NCI-H748 (cell line): ENCODE measurements at regions not wholly inside any gene's neighbourhood (a gene's known extent, or its start where the extent isn't known, plus 50 kb on each side); places are given as distances from the start of the nearest gene placed in this dataset.

ENCODE experiments used
- DNase-seq: peaks from one replicate; lab custom pipeline; 2025; ENCODE audit not compliant: unreplicated experiment; lab: John Stamatoyannopoulos, UW

DNA sequence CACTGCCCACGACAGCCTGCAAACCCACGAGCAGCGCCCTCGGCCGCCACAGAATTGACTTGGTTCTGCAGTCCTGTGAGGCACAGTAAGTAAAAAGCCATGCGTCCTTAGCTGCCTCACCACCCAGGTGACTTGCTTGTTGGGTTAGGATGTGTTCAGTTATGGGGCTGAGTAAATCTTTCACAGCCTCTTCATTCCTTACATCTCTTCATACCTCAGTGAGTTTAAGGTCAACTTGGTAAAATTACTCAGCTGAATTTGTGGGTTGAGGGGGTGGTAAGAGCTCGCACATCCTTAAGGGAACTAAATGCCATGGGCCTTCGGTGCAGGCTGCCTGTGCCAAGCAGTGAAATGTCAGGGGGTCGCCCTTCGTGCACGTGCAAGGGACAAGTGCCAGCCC lies 165.2 kb upstream of the ALKAL2 start:
- no peak for DNase-seq

DNA sequence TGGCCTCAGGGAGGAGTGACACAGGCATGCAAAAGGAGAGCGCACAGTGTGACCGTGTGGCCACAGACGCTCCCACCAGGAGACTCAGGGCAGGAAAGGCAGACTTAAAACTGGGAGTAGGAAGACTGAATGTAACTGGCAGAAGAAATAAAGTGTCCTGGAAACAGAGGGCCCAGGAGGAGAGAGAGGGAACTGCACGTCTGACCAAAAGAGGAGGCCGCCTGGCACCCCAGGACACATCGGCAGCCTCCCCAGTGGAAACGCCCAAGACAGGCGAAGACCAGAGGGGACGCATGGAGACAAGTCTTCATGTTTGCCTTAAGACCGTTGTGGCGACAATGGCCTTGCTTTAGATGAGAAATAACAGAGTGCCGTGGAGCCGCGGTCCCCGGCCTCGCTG lies 163.6 kb upstream of the ALKAL2 start:
- DNase-seq: no peak

DNA sequence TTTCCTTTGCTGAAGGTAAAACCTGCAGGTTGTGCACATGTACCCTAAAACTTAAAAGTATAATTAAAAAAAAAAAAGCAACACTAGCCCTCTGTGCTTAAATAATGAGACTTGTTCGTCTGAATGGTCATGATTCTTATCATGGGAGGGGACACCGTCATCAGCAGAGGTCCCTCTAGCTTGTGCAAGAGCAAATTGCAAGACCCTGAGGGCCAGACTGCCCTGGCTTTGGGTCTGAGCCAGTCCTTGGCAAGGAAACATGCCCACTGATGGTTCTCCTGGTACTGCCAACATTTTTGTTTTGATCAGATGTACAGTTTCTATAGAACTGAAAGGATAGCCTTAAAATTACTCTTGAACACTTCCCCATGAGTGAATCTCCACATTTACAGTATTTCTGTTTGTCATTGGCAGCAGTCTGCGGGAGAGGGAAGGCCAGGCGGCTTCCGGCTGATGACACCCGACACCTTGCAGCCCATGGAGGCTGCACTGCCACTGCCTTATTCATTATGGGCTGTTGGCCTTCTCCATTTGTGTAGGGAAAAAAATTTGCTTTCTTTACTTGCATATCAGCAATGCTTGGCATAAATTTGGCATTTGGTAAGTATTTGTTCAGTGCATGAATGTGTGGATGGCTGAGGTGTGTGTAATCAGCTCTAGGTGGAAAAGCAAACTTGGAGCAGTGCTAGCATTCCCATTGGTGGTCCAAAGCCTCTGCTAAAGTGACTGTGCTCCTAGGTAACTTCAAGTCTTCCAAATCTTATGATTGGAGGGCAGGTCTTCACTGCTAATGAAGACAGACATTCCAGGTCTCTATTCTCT lies 161.6 kb upstream of the ALKAL2 start:
- peak; percentile 48 for DNase-seq

GRCh38 chr2:447902-448665 lies 160.2 kb upstream of the ALKAL2 start:
- DNase-seq: no peak

- no peak for DNase-seq
These were observed 159.2 kb upstream of the ALKAL2 start for GRCh38 chr2:446963-447530.

DNA sequence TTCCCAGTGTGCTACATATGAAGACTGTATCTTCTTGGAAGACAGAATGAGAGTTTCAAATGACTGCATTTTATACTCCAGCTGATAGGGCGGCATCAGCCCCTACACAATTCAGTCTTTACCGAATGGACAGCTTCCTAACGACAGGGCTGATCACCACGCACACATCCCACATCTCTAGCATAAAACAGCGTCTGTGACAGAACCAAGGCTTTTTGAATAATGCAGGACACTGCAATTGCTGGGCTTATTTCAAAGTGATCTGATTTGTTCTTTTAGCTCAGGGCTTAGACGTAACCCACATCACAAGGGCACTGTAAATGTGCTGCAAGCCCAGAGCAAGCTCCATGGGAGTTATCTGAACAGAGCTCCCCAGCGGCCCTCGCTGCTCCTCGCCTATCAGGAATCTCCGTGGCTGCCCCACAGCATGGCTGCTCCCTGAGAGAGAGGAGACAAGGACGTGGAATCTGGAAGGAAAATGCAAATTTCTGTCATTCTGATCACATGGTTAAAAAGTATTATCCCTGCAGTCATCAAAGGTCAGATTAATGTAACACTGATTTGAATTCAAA lies 158.5 kb upstream of the ALKAL2 start:
- no peak for DNase-seq

- DNase-seq: peak; percentile 29
These were observed 158.0 kb upstream of the ALKAL2 start for GRCh38 chr2:445896-446295.

GRCh38 chr2:444937-445884 lies 157.3 kb upstream of the ALKAL2 start:
- no peak for DNase-seq

GRCh38 chr2:443741-444140 lies 155.8 kb upstream of the ALKAL2 start:
- DNase-seq: no peak

- no peak for DNase-seq
These were observed 155.3 kb upstream of the ALKAL2 start for GRCh38 chr2:443216-443615.

DNA sequence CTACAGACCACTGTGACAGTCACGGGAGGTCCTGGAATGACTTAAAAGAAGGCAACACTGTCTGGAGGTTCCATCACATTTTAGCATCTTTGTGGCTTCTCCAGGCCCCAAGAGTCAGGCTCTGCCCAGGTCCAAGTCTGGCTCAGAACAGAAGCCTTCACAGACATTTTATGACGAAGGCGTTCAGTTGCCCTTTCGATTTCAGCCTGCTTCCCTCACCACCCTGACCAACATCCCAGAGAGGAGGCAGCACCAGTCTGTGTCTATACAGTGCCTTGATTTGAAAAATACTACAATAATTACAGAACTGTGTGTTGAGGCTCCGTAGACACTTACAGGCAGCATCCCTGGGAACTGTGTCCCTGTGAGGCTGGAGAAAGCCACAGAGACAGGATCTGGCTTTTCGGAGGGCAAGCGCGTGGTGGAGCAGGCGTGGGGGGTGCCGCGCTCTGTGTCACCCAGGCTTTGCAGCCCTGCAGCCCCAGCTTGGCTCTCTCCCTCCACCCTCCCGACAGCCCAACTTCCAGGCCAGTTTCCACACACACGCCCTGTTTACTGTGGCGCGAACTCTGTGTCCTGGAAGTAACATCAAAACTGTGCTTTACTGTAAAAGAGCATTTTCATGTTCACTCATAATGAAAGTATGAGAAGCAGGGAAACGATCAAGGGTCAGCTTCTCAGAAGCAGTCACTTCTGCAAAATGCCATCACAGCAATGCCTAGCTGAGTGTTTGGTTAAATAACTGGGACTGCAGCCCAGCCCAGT lies 153.5 kb upstream of the ALKAL2 start:
- DNase-seq: no peak

GRCh38 chr2:440403-440740 lies 152.5 kb upstream of the ALKAL2 start:
- DNase-seq: no peak

DNA sequence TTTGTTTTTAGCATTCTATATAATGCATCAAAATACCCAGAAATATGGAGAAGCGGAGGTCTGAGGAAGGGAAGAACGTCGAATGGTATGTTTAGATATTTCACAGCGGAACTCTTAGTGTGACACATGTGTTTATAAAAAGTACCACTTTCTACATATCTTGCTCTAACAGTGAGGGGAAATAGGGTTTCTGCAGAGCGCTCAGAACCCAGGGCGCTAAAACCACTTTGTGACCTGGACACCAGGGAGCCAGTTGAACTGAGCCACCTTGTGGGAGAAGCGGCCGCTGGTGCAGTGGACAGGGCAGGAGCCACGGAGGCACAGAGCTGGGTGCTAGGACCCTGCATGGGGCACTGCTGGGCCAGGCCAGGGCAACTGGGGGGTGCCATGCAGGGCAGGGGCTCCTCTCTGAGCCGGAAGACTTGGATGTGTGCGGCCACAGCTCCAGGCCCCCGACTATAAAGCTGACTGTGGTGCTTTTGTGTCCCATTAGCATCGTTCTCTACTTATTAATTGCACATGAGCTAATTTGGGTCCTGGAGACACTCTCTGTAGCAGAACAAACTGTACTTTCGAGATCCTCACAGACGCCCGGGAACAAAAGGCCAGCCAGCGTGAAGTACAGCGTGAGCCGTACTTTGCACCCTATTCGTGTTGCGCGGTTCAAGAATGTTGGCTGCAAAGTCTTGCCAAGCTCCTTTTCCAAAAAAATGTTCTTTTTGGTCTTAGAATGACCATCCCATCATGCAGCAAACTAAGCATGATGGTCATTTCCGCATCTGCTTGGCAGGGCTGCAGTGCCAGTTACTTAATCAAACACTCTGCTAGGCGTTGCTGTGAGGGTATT lies 151.9 kb upstream of the ALKAL2 start:
- no peak for DNase-seq

DNA sequence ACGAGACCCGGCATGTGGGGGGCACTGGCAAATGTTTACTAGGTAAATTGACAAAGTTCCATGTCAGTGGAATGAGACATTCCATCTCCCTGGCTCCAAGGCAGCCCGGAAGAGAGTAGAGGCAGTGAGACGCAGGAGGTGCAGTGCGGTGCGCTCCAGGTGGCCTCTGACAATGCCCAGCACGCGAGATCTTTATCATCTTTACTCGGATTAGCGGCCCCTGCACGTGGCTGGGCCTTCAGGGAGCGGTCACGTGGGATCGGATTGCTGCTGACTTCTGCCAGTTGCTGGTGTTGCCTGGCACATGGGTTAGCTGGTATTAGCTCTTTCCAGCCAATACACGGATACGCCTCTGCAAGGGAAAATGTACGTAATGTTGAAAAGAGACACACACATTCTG lies 151.2 kb upstream of the ALKAL2 start:
- no peak for DNase-seq

DNA sequence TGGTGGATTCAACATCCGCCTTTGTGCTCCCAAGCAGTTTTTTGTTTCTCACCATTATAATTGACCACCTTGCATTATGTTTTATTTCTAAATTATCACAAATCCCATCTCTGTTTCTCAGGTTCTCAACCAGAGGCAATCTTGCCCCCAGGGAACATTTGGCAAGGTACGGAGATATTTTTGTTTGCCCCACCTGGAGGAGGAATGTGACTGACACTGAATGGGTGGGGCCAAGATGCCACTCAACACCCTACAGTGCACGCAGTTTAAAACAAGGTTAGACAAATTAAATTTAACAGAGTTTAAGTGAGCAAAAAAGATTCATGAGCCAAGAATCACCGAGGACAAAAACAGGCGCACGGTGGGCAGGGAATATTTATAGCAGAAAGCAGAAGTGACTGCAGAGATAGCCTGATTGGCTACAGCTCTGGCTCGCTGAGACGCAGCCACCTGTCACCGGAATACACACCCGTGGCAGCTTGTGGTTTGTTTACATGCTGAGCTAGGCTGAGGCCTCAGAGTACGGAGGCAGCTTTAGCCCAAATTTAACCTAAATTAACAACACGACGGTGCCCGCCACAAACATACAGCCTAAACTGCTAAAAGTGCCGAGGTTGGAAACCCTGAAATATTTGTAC lies 150.0 kb upstream of the ALKAL2 start:
- peak; percentile 78 for DNase-seq

DNA sequence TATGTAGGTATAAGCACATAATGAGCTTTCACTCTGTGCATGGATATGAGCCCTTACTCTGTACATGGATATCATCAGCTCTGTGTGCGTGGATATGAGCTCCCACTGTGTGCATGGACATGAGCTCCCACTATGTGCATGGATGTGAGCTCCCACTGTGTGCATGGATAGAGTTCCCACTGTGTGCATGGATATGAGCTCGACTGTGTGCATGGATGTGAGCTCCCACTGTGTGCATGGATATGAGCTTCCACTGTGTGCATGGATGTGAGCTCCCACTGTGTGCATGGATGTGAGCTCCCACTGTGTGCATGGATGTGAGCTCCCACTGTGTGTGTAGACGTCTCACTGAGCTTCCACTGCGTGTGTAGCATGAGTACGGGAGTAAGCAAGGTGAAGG lies 149.3 kb upstream of the ALKAL2 start:
- DNase-seq: no peak

DNA sequence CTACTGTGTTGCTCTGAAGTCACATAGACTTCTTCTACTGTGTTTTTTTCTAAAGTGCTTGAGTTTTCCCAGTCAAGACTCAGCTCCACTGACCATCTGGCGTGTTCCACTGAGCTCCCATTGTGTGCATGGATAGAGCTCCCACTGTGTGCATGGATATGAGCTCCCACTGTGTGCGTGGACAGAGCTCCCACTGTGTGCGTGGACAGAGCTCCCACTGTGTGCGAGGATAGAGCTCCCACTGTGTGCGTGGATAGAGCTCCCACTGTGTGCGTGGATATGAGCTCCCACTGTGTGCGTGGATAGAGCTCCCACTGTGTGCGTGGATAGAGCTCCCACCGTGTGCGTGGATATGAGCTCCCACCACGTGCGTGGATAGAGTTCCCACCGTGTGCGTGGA lies 148.3 kb upstream of the ALKAL2 start:
- no peak for DNase-seq

GRCh38 chr2:434625-435024 lies 146.7 kb upstream of the ALKAL2 start:
- DNase-seq: no peak

- no peak for DNase-seq
These were observed 145.3 kb upstream of the ALKAL2 start for GRCh38 chr2:433216-433615.
